NCI-H526 (cell line): ENCODE measurements at regions not wholly inside any gene's neighbourhood (a gene's known extent, or its start where the extent isn't known, plus 50 kb on each side); places are given as distances from the start of the nearest gene placed in this dataset.
"Not testable (repeated sequence)": the region's sequence is repeated elsewhere in the genome, so short reads cannot be mapped to it uniquely, and the experiment has no call there.

Experiments used
- DNase-seq, 2 experiments: peaks; one replicate each; lab custom pipeline; 2025; lab: John Stamatoyannopoulos, UW

DNA sequence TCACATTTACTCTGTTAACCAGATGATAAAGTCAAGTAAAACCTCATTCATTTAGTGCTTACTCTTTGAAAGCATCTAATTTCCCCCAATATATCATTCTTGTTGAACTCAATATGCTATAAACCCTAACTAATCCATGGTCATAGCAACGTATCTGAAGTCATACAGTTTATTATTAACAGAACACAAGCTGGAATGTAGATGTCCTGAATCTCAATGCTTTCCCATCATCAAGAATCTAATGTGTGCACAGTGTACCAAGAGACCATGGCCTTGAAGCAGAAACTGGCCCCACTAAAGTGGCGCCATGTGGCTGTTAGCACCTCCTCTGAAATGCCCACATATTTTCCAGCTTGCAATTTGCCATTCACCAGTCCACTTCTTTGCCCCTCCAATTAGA is 245.8 kb downstream of the SOX9 start:
- no peak for DNase-seq

DNA sequence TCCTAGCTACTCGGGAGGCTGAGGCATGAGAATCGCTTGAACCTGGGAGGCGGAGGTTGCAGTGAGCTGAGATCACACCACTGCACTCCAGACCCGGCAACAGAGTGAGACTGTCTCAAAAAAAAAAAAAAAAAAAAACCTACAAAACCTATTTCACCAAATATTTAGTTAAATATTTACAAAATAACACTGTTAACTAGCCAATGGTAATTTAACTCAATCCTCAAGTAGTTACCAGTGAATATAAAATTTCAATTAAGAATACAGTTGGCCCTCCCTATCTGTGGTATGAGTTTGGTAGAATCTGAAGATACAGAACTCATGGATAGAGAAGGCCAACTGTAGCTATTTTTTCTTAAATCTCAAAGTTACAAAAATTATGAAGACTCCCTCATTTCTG is 247.4 kb downstream of the SOX9 start:
- no peak for DNase-seq

DNA sequence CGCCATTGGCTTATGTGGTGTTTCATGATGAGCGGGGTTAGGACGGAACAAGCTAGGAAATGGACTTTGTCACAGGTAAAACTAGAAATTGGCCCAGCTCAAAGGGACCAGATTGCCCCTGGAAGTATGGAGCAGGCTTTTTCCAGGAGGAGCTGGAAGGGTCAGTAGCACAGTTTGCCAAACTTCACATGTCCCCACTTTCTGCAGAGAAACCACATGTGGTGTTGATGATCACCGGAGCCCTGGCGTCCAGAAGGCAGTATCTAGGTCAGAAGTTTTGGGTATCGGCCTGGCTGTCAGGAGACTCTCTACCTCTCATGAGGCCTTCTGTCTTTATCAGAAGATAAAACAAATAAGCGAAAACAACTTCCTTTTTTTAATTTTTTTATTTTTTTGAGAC is 248.5 kb downstream of the SOX9 start:
- DNase-seq, result no peak

DNA sequence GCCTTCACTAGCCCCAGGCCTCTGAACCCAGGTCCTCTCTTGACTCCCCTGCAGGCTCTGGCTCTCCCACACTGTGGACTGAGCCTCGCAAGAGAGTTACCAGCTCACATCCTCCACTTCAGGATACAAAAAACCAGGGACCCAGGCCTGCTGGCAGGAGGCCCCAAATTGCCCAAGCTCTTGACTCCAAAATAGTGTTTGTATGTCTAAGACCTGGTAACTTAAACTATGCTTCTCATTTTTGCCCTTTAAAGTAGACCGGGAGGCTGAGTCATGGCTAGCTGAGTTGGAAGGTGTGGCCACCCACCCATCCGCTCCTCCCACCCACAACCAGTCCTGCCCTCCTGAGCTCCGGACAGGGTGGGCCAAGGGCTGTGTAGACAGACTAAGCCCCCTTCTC is 250.0 kb downstream of the SOX9 start:
- DNase-seq, result no peak

DNA sequence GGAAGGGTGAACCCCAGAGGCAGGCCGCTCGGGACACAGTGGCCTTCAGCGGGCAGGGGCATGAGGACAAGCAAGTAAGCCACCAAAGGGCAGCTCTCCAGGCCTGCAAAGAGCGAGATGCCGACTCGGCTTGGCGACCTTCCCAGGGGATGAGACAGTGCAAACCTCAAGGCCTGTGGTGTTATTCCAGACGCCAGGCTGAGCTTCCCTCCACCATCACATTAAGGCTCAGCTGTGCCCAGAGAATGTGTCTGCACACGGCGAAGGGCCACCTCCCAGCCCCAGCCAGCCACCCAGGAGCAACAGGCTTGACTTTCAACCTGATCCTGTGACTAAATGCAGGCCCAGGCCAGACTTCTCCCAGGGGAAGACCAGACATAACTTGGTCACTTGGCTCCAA is 251.4 kb downstream of the SOX9 start:
- no peak for DNase-seq

DNA sequence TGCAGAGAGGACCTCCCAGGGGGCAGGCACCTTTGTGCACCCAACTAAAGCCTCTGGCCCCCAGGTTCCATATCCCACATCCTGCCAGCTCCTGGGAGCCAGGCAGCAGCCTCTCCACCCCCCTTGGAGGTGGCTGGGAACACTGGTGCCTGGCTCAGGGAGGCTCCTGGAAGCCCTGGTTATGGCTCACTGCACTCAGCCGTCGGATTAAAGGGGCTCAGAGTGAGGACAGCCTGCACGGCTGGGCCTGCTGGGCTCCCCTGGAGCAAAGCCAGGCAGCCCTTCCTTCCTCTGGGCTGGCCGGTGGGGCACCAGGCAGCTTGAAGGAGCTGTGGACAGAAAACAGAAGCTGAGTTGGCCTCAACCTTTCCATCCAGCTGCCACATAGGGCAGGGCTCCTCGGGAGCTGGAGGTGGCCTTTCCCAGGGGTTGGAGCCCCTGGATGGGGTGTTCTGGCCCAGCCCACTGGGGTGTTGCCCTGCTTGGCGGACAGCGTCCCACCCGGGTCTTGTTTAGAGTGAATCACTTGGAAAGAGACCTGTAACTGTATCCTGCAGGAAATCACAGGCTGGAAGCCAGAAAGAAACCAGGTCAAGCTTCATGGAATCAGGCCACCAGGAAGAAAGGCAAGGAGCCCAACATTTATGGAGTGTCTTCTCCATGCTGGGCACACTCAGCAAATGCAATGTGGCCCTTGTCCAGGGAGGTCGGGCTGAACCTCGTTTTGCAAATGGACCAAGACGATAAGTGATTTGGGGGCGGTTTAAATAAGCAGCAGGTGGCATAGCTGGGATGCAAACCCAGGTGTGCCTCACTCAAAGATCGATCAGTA is 253.3 kb downstream of the SOX9 start:
- DNase-seq, result peak in 1 of 2 experiments; percentile 36

DNA sequence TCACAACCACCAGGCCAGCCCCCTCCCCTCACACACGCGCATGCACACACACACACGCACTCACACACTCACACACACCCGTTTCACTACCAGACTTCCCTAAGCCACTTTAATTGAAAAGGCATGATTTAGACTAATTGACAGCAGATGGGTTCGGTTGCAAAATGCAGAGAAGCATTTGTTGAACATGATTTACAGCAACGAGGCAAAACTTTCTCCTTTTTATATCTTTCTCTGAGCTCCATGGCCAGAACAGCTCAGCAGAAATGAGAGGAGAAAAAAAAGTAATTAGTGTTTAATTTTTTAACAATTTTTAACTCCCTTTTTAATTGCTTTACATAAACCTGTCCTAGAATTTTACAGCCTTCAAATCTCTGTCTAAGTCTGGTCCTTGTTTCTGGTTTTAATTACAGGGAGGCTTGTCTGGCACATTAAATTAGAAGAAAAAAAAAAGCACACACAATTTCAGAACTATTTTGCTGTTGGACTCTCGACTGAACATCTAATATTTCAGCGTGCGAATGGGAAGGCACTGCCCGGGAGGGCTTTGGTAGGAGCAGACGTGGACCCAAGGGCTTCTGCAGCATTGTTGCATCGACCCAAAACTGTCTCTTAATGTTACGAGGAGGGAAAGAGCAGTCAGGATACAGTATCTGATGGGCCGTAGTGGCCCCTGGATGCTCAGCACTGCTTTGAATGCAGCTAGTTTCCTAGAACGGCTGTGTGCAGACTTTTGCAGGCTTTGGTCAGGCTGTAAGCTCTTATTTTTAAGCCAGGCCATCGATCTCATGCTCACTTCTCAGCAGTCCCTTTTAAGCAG is 255.9 kb downstream of the SOX9 start:
- no peak for DNase-seq

DNA sequence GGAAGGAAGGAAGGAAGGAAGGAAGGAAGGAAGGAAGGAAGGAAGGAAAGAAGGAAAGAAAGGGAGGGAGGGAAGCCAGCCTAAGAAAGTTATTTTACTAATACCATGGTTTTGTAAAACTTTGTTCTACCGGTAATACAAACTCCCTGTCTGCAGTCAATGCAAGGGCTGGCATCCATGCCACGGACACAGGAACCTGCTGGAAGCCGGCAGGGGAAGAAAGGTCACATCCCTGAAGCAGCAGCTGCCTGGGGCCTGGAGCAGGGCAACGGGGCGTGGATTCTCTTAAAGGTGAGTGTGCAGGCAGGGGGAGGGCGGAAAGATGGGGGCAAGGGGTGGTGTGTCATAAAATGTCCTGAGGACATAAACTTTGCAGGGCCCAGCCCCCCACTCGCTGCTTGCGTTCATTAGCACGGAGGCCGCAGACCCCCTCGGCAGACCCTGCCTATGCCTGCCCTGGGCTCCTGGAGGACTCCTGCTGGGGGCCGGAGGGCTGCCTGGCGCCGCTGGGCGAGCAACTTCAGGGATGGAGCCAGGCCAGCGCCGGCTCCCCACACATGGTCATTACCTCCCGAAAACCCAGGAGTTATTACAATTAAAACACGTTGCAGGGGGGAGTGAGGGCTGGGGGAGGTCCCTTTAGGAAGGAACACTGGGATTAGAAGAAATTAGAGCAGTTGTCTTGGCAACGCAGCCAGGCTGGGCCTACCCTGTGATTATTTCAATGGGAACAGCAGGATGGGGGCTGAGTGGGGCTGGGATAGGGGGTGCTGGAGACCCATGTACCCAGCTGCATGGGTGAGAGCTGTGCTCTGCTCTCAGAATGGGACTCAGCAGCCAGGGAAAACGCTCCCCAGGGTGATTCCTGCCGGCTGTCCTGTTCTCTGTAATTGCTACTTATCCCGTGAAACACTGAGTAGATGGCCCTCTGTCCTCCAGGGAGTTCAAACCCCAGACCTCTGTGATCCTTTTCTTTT is 257.9 kb downstream of the SOX9 start:
- DNase-seq, result no peak

DNA sequence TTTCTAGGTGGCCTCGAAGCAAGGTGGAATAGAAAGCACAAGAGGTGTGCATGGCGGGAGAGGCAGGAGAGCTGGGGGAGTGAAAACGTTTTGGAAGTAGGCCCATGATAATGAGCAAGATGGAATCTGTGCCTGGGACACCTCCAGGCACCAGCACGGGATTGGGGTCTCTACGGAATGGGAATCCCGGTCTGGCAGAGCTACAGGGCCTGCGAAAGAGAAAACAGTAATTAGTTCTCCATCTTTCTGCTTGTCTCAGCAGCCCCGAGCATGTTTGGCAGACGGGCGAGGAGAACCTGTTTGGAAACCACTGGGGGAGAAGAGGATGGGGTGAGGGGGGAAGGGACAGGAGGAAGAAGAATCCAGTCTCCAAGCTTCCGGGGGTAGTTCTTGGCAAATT is 258.7 kb downstream of the SOX9 start:
- no peak for DNase-seq

DNA sequence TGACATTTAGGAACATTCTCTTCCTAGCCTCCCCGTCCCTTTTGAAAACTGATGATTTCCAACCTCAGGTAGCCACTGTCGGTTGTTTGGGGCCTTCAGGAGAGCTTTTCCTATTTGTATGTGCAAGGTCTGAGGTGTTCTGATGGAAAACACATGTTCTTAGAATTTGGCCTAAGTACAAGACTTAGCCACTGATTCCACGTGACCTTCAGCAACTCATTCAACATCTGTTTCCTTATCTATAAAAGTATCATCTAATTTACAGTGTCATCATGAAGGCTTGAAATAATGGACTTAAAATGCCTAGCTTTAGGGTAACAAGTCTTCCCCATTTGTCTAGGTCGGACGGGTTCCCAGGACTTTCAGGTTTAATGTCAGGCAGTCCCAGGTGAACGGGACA is 259.3 kb downstream of the SOX9 start:
- no peak for DNase-seq

DNA sequence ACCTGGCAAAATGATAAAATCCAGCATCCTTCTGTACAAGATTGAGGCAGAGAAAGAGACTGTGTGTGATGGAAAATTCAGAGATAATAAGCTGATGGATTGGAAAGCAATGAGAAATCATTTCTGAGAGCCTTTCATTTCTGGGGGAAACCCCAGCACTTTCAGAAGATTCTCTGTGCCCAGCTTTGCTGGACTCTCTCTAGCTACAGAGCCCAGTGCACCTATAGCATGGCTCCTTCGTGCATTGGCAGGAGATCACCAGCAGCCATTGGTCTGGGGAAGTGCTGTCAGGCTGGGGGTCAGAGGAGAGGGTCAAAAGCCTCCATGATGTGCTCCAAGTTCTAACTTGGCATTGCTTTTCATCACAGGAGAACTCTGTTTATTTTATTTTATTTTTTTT is 259.9 kb downstream of the SOX9 start:
- no peak for DNase-seq

DNA sequence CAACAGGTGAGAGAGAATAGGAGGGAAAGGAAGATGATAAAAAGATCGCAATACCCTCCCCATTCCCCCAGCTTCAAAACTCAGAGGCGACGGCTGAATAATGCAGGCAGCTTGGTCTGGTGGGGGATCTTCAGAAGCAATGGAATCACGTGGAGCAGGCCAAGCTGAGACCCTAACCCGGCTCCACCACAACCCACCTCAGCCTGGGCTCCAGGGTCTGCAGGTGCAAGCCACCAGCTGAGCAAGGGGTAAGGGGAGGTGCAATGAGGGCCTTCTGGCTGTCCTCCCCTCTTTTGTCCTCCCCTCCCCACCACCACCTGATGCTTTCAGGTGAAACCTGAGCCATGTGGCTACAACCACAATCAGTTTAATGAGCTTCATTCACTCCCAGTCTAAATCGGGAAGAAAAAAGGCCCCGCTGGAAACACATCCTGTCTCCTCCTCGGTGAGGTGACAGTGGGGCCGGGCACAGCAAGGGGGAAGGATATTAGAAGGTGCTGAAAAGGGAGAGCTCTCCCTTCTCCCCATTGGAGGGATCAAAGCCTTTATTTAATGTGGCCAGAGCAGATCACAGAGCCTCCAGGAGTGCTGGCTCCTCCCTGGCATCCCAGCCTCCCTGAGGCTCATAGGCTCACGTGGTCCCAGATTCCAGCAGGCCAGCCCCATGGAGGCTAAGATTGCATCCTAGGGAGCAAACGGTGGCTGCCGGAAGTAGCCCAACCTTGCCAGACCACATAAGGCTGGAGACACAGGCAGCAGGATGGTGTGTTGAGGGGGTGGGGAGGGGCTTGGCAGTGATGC is 261.0 kb downstream of the SOX9 start:
- peak; percentile 39 to 75 for DNase-seq

DNA sequence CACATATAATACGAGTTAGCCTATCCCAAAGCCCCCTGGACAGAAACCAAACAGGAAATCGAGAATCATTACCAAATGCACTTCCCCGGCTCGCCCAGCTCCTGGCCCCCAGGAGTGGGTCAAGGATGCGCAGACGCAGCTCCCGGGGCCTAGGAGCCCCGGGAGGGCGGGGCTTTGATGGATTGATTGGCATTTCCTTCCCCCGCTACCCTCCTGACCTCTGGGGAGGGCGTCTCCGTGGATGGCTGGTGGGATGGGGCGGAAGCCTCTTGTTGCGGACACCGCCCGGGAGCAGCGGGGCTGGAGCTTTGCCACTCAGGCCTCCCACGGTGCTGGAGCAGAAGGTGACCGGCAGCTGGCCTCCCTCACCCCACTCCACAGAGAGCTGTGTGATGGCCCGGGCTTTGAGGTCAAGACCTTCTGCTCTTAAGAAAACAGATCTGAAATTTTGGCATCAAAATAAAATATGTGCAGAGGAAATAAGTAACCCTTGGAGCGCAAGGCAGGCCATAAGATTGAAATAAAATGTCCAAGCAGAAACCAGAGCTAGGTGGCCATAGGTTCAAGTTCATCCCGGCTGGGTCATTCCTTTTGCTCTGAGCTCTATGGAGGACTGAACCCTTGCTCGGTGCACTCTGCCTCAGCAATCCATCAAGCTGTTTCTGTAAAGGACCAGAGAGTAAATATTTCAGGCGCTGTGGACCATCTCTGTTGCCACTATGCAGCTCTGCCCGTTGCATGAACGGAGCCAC is 262.3 kb downstream of the SOX9 start:
- no peak for DNase-seq

DNA sequence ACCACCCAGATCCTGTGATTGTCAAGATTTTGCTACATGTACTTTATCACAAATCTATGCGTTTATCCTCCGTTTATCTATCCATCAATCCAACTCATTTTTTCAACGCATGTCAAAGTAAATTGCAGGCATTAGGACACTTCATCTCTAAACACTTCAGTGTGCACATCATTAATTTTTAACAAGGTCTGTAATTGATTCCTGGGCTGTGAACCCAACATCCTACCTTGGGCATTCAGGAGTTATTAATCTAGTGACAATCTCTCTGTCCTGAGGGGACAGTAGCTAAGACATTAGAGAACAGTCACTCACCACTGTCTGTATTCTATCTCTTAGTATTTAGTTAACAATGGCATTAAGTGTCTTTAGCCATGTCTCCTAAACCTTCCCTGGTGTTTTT is 264.7 kb downstream of the SOX9 start:
- DNase-seq, result no peak

DNA sequence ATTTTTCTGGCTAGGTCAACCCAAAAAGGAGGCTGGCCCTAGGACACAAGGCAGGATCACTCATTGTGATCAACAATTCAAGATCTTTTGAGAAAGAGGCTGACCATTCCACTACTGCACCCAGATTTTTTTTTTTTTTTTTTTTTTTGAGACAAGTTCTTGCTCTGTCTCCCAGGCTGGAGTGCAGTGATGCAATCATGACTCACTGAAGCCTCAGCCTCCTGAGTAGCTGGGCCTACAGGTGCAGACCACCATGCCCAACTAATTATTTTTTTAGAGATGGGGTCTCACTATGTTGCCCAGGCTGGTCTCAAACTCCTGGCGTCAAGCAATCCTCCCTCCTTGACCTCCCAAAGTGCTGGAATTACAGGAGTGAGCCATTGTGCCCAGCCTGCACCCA is 265.4 kb downstream of the SOX9 start:
- DNase-seq, result not testable (repeated sequence)

DNA sequence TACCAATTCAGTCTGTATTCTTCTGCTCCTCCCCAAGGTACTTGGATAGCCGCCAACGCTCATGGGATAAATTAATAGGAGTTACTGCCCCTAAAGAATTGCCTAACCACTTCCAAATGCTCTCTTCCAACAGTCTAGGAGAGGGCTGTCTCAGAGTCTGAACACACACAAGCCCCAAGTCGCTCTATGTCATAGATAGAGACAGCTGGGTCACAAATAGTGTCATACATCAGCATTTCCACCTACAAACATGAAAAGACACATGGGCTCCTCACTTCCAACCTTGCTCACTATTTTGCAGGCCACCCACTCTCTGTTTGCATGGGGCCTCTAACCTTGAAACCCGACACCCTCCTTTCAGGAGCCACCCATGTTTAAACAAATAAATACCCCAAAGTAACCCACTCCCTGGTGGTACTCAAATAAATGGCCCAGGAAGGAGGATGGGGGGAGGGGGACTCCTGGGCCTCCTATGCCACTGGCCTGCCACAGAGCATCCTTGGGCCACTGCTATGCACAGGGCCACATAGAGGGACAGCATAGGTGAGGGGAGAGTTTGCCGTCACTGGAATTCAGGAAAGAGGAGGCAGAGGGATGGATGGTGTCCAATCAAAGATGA is 265.9 kb downstream of the SOX9 start:
- DNase-seq, result no peak

DNA sequence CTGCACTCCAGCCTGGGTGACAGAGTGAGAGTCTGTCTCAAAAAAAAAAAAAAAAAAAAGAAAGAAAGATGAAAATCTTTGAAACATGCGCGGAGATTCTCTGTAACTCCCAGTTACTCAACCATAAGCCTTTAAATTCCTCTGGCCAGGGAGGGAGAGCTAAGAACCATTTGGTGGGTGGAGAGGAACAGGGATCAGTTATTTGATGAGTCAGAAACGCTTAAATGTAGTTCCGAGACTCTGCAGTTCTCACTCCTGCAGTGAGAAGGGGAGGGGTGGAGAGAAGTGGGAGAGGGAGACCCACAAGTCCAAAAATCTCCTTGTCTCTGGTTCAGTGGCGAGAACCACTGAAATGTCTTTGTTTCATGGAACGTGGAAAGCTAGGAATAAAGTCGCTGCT is 266.7 kb downstream of the SOX9 start:
- DNase-seq, result no peak

DNA sequence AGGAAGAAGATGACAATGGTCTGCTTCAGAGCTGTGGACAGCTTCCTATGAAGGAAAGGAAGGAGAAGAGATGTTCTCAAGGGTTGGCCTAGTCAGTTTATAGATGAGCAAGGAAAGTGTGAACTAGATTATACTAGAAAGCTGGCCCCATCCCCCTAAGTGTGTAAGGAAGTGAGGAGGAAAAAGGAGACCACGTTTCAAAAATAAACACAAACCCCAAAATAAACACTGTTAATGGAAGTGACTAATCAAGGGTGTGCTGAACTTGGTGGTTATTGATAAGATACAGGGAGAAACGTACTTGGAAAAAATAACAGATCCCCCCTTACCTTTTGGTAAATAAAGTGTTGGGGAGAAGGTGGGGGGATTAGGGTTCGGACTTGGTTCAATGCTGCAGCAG is 267.1 kb downstream of the SOX9 start:
- DNase-seq, result no peak

DNA sequence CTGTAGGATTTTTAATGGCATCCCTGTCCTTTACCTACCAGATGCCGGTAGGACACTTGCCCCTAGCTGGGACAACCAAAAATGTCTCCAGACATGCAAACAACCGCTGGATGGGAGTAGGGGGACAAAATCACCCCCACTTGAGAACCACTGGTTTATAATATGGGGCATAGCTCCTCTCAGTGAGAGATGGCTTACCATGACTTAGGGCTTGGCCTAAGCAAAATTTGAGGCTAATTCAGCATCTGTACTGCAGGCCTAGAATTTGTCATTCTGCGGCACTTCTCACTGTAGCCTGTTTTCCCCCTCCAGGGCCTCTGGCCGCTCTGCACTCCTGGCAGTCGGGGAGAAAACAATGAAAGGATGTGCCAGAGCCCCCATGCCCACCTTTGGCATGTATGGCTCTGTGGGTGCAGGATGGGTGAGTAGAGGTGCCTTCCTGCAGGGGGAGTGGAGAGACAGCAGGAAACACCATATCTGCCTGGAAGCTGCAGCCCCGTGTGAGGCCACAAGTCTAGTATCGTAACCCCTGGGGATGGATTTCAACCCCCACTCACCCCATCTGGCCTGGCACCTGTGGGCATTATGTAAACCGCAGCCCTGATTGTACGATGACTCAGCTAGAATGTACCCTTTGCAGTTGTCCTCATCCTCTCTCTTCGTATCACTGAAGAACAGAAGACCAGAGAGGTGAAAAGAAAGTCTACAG is 268.1 kb downstream of the SOX9 start:
- DNase-seq, result no peak
